Left cardiac atrium (tissue), 4 donors: ENCODE measurements at regions not wholly inside any gene's neighbourhood (a gene's known extent, or its start where the extent isn't known, plus 50 kb on each side); places are given as distances from the start of the nearest gene placed in this dataset.

Experiments
- ATAC-seq, 2 donors: fragments of 200-7000 bp; cut with Tn5 transposase; one replicate each; pipeline ENCODE4 v1.9.1; 2020; ENCODE audit warnings: mild to moderate bottlenecking in 2 of 2, moderate library complexity in 2 of 2
- DNase-seq: peaks from one replicate; pipeline ENCODE4 v3.0.0-alpha.2; 2020
- intact Hi-C, 2 donors: fragments of 100-400 bp; cut with DNase I; formaldehyde crosslinking; loops; one replicate each; pipeline versions ENCODE4 v1.14.1 to v1.15.1; 2022 to 2023
- donor health status: DM: no; HTN: yes; CAD: no.
- donor health status: DM: no; HTN: yes; CAD: no; lungs with severe emphysema.
- donor health status: DM: yes; HTN: yes; CAD: no.
- donor health status: Dilated cardiomyopathy.

GRCh38 chr5:115418788-115419187 is 122.3 kb upstream of the CCDC112 start:
- ATAC-seq, result no peak
- DNase-seq, result no peak
- intact Hi-C loops, result no loop called here

GRCh38 chr5:115417076-115417475 is 120.6 kb upstream of the CCDC112 start:
- DNase-seq, result no peak

GRCh38 chr5:115415143-115415491 is 118.7 kb upstream of the CCDC112 start:
- ATAC-seq, result peak; percentile 38 to 81
- intact Hi-C loops, result no loop called here
- DNase-seq, result peak; percentile 67

More at GRCh38 chr5:115417076-115417475, 120.6 kb upstream of the CCDC112 start:
- ATAC-seq, result no peak
- intact Hi-C loops, result no loop called here

- ATAC-seq (peak; percentile 50 to 67), DNase-seq (no peak)
- intact Hi-C loops, result no loop called here
These were observed 118.1 kb upstream of the CCDC112 start for GRCh38 chr5:115414406-115415142.

- ATAC-seq, result no peak
- no peak for DNase-seq
- intact Hi-C loops, result no loop called here
These were observed 117.2 kb upstream of the CCDC112 start for GRCh38 chr5:115413651-115414050.

GRCh38 chr5:115409094-115409493 is 112.6 kb upstream of the CCDC112 start:
- intact Hi-C loops, result no loop called here
- DNase-seq (no peak), ATAC-seq (no peak)

- DNase-seq, result no peak
- ATAC-seq, result peak; percentile 34 to 82
- intact Hi-C loops, result no loop called here
These were observed 106.5 kb upstream of the CCDC112 start for GRCh38 chr5:115402822-115403577.

- peak in 1 of 2 donors; percentile 23 for ATAC-seq
- intact Hi-C loops, result no loop called here
- DNase-seq, result no peak
These were observed 105.6 kb upstream of the CCDC112 start for GRCh38 chr5:115402092-115402491.

GRCh38 chr5:115398719-115399118 is 102.3 kb upstream of the CCDC112 start:
- intact Hi-C loops, result no loop called here
- DNase-seq (no peak), ATAC-seq (no peak)

- ATAC-seq (no peak), DNase-seq (no peak)
- intact Hi-C loops, result no loop called here
These were observed 100.2 kb upstream of the CCDC112 start for GRCh38 chr5:115396688-115397087.

- intact Hi-C loops, result no loop called here
- DNase-seq (no peak), ATAC-seq (no peak)
These were observed 99.6 kb upstream of the CCDC112 start for GRCh38 chr5:115396081-115396480.

- no peak for DNase-seq
- intact Hi-C loops, result no loop called here
- no peak for ATAC-seq
These were observed 98.1 kb upstream of the CCDC112 start for GRCh38 chr5:115394531-115394930.

GRCh38 chr5:115393239-115393638 is 96.8 kb upstream of the CCDC112 start:
- ATAC-seq (peak in 1 of 2 donors; percentile 52), DNase-seq (no peak)
- intact Hi-C loops, result no loop called here

- DNase-seq, result no peak
- intact Hi-C loops, result no loop called here
- no peak for ATAC-seq
These were observed 96.2 kb upstream of the CCDC112 start for GRCh38 chr5:115392611-115393010.

GRCh38 chr5:115391780-115392179 is 95.3 kb upstream of the CCDC112 start:
- ATAC-seq (no peak), DNase-seq (no peak)
- intact Hi-C loops, result no loop called here

GRCh38 chr5:115389799-115390382 is 93.4 kb upstream of the CCDC112 start:
- intact Hi-C loops, result no loop called here
- peak; percentile 29 for DNase-seq
- peak; percentile 22 to 38 for ATAC-seq

GRCh38 chr5:115389034-115389798 is 92.8 kb upstream of the CCDC112 start:
- ATAC-seq (peak; percentile 67 to 72), DNase-seq (no peak)
- intact Hi-C loops, result no loop called here

GRCh38 chr5:115388240-115388639 is 91.8 kb upstream of the CCDC112 start:
- ATAC-seq, result no peak
- DNase-seq, result no peak
- intact Hi-C loops, result no loop called here

GRCh38 chr5:115387816-115388215 is 91.4 kb upstream of the CCDC112 start:
- no peak for DNase-seq
- ATAC-seq, result no peak
- intact Hi-C loops, result no loop called here

- no peak for ATAC-seq
- intact Hi-C loops, result no loop called here
- no peak for DNase-seq
These were observed 90.2 kb upstream of the CCDC112 start for GRCh38 chr5:115386657-115387056.
